OCI-LY7 (cell line): ENCODE measurements at regions not wholly inside any gene's neighbourhood (a gene's known extent, or its start where the extent isn't known, plus 50 kb on each side); places are given as distances from the start of the nearest gene placed in this dataset.

Experiments used
- CTCF ChIP-seq: fragments of 200-600 bp; sonication (generic); conservative IDR thresholded peaks from 2 replicates; pipeline ENCODE4 v1.5.1; 2014; ENCODE audit warnings: mild to moderate bottlenecking, antibody characterized with exemption, low read length, moderate library complexity, mixed read lengths
- EZH2phosphoT487 ChIP-seq: fragments of 200-600 bp; sonication (generic); IDR thresholded peaks from 2 replicates; pipeline ENCODE4 v1.6.1; 2018; ENCODE audit warnings: low read depth, borderline replicate concordance, mild to moderate bottlenecking, mixed run types, antibody characterized with exemption, low read length, moderate library complexity, mixed read lengths

GRCh38 chr2:56008661-56009431 is 85.3 kb upstream of the EFEMP1 start:
- TF ChIP-seq CTCF: no peak
- no peak for TF ChIP-seq EZH2phosphoT487
